ENCODE measurements at regions not wholly inside any gene's neighbourhood (a gene's known extent, or its start where the extent isn't known, plus 50 kb on each side); places are given as distances from the start of the nearest gene placed in this dataset.

DNA sequence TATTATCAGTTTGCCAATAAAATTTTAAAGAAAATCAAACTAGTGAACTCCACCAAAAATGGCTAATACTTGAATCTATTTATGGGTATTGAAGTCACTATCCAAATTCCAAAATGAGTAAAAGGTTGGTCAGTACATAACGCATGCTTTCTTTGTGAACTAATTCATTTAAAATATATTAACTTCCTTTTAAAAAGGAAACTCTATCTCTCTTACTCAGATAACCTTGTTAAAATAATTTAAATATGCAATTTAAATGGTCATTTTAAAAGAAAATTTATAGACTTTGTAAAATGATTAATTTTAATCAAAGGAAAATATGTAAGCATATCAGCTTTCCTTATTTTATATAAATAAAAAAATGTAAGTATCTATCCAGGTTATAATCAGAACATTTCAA, 419.4 kb upstream of the ZNF385D start:
- Histone ChIP-seq H3K36me3 (ENCODE audit: control insufficient read depth, insufficient read depth, low read length) (no peaks in the 10 kb centered on the region), H3K4me3 (ENCODE audit: low read depth, low read length) (no peak overlapping the region), H3K4me1 (no peaks in the 10 kb centered on the region), H3K9me3 (no peaks in the 10 kb centered on the region), H3K27me3 (replicated peaks; ENCODE audit: control insufficient read depth, insufficient read depth, low read length) (no peaks in the 10 kb centered on the region)
- Mint-ChIP-seq H3K27me3 (ENCODE audit: insufficient read depth, unreplicated experiment) (no peaks in the 10 kb centered on the region), H3K4me3 (ENCODE audit: unreplicated experiment) (no peak overlapping the region), H3K36me3 (ENCODE audit: insufficient read depth, unreplicated experiment) (no peaks in the 10 kb centered on the region), H3K4me1 (ENCODE audit: low read depth, unreplicated experiment) (no peaks in the 10 kb centered on the region), H3K9me3 (ENCODE audit: unreplicated experiment) (peaks cover 8% of the 10 kb centered on the region), H3K27ac (ENCODE audit: unreplicated experiment) (no peak overlapping the region)
- no TSS peak for BruUV-seq (replicated peaks)
- CTCF ChIA-PET, result no interaction called here
- TF ChIP-seq, protein P1, sequence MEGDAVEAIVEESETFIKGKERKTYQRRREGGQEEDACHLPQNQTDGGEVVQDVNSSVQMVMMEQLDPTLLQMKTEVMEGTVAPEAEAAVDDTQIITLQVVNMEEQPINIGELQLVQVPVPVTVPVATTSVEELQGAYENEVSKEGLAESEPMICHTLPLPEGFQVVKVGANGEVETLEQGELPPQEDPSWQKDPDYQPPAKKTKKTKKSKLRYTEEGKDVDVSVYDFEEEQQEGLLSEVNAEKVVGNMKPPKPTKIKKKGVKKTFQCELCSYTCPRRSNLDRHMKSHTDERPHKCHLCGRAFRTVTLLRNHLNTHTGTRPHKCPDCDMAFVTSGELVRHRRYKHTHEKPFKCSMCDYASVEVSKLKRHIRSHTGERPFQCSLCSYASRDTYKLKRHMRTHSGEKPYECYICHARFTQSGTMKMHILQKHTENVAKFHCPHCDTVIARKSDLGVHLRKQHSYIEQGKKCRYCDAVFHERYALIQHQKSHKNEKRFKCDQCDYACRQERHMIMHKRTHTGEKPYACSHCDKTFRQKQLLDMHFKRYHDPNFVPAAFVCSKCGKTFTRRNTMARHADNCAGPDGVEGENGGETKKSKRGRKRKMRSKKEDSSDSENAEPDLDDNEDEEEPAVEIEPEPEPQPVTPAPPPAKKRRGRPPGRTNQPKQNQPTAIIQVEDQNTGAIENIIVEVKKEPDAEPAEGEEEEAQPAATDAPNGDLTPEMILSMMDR (IDR thresholded peaks at IDR 0.05; ENCODE audit: insufficient read depth in 1 of 2, low read depth in 1 of 2, low read length in 1 of 2, severe bottlenecking in 1 of 2, unreplicated experiment in 1 of 2), result no peak
- POLR2A ChIA-PET, result no interaction called here
- DNase-seq, result no peak
- intact Hi-C loops (cut with micrococcal nuclease; ENCODE audit: unreplicated experiment), result no loop called here

DNA sequence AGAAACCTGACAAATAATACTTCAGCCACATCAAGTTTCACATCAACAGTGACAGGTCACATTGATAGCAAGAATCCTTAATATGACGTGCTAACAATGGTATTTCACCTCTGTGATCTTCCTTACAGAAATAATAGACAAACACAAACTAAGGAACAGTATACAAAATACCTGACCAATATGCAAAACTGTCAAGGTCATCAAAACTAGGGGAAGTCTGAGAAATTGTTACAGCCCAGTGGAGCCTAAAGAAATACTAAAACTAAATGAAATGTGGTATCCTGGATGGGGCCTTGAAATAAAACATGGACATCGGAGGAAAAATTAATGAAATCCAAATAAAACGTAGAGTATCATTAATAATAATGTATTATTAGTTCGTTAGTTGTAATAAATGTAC, 422.0 kb upstream of the ZNF385D start:
- ChIA-PET CTCF (no interaction called here), POLR2A (no interaction called here)
- TF ChIP-seq, protein P1 (IDR thresholded peaks at IDR 0.05; ENCODE audit: insufficient read depth in 1 of 2, low read depth in 1 of 2, low read length in 1 of 2, severe bottlenecking in 1 of 2, unreplicated experiment in 1 of 2), result no peak
- H3K36me3 ChIP-seq (ENCODE audit: control insufficient read depth, insufficient read depth, low read length), result no peaks in the 10 kb centered on the region
- H3K4me3 Mint-ChIP-seq (ENCODE audit: unreplicated experiment), result no peak overlapping the region
- no peaks in the 10 kb centered on the region for H3K4me1 ChIP-seq
- no peaks in the 10 kb centered on the region for H3K4me1 Mint-ChIP-seq (ENCODE audit: low read depth, unreplicated experiment)
- H3K4me3 ChIP-seq (ENCODE audit: low read depth, low read length), result no peak overlapping the region
- H3K9me3 ChIP-seq, result no peaks in the 10 kb centered on the region
- H3K36me3 Mint-ChIP-seq (ENCODE audit: insufficient read depth, unreplicated experiment), result no peaks in the 10 kb centered on the region
- no peaks in the 10 kb centered on the region for H3K27me3 ChIP-seq (replicated peaks; ENCODE audit: control insufficient read depth, insufficient read depth, low read length)
- H3K27ac Mint-ChIP-seq (ENCODE audit: unreplicated experiment), result no peak overlapping the region
- no TSS peak for BruUV-seq (replicated peaks)
- no peaks in the 10 kb centered on the region for H3K9me3 Mint-ChIP-seq (ENCODE audit: unreplicated experiment)
- intact Hi-C loops (cut with micrococcal nuclease; ENCODE audit: unreplicated experiment), result no loop called here
- no peak for DNase-seq
- H3K27me3 Mint-ChIP-seq (ENCODE audit: insufficient read depth, unreplicated experiment), result no peaks in the 10 kb centered on the region

DNA sequence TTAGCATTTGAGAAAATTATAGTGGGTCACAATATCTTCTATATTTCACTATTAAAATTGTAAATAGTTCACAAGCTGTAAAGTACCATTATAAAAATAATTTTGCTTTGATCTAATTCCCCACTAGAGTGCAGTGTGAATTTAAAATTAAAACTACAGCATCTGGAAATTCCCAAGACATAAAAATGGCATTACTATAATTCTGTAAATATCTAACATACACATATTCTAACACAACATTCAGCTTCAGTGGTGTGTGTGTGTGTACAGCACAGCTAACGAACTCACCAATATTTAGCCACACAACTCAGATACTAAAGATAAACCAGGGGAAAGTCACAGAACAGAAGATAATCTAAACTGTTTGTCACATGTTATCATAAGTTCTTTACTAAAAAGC, 424.9 kb upstream of the ZNF385D start:
- ChIA-PET CTCF (no interaction called here), POLR2A (no interaction called here)
- no peaks in the 10 kb centered on the region for H3K36me3 Mint-ChIP-seq (ENCODE audit: insufficient read depth, unreplicated experiment)
- H3K9me3 ChIP-seq, result no peaks in the 10 kb centered on the region
- no peak overlapping the region for H3K4me3 Mint-ChIP-seq (ENCODE audit: unreplicated experiment)
- intact Hi-C loops (cut with micrococcal nuclease; ENCODE audit: unreplicated experiment), result no loop called here
- H3K27me3 Mint-ChIP-seq (ENCODE audit: insufficient read depth, unreplicated experiment), result peaks cover 2% of the 10 kb centered on the region
- H3K4me1 Mint-ChIP-seq (ENCODE audit: low read depth, unreplicated experiment), result no peaks in the 10 kb centered on the region
- H3K4me3 ChIP-seq (ENCODE audit: low read depth, low read length), result no peak overlapping the region
- no peaks in the 10 kb centered on the region for H3K27me3 ChIP-seq (replicated peaks; ENCODE audit: control insufficient read depth, insufficient read depth, low read length)
- no peaks in the 10 kb centered on the region for H3K9me3 Mint-ChIP-seq (ENCODE audit: unreplicated experiment)
- no TSS peak for BruUV-seq (replicated peaks)
- no peak overlapping the region for H3K27ac Mint-ChIP-seq (ENCODE audit: unreplicated experiment)
- TF ChIP-seq, protein P1 (IDR thresholded peaks at IDR 0.05; ENCODE audit: insufficient read depth in 1 of 2, low read depth in 1 of 2, low read length in 1 of 2, severe bottlenecking in 1 of 2, unreplicated experiment in 1 of 2), result no peak
- H3K4me1 ChIP-seq, result no peaks in the 10 kb centered on the region
- no peaks in the 10 kb centered on the region for H3K36me3 ChIP-seq (ENCODE audit: control insufficient read depth, insufficient read depth, low read length)
- DNase-seq, result no peak

All from Caco-2 (cell line).